H7 (cell line): ENCODE measurements at regions not wholly inside any gene's neighbourhood (a gene's known extent, or its start where the extent isn't known, plus 50 kb on each side); places are given as distances from the start of the nearest gene placed in this dataset.

Experiments used
- DNase-seq: peaks from one replicate; pipeline ENCODE4 v3.0.0; 2012
- H3K27me3 ChIP-seq: 2 replicates; pipeline ENCODE4 v1.6.0; 2011; ENCODE audit warnings: mild to moderate bottlenecking, low read length; ENCODE audit not compliant: control insufficient read depth, insufficient read depth
- H3K36me3 ChIP-seq: replicated peaks from 2 replicates; pipeline ENCODE4 v1.5.1; 2011; ENCODE audit warnings: low read length; ENCODE audit not compliant: control insufficient read depth, insufficient read depth
- H3K4me3 ChIP-seq: 2 replicates; pipeline ENCODE4 v1.5.1; 2011; ENCODE audit warnings: low read depth, mild to moderate bottlenecking, control low read depth, low read length, moderate library complexity; ENCODE audit not compliant: insufficient read depth

- peak; percentile 54 for DNase-seq
- no peak overlapping the region for H3K4me3 ChIP-seq
- H3K27me3 ChIP-seq = no peaks in the 10 kb centered on the region; the same call in 1 of the 2 replicates
- no peaks in the 10 kb centered on the region for H3K36me3 ChIP-seq
These were observed 81.9 kb upstream of the C1GALT1 start for GRCh38 chr7:7100432-7100849.

- no peaks in the 10 kb centered on the region for H3K36me3 ChIP-seq
- DNase-seq = no peak
- H3K27me3 ChIP-seq = no peaks in the 10 kb centered on the region; the same call in 1 of the 2 replicates
- no peak overlapping the region for H3K4me3 ChIP-seq
These were observed 79.4 kb upstream of the C1GALT1 start for GRCh38 chr7:7102906-7103305.

- H3K4me3 ChIP-seq = no peak overlapping the region
- DNase-seq = peak; percentile 56
These were observed 78.7 kb upstream of the C1GALT1 start for GRCh38 chr7:7103343-7104313.

GRCh38 chr7:7104314-7104698 is 78.0 kb upstream of the C1GALT1 start:
- DNase-seq = no peak
- H3K4me3 ChIP-seq = no peak overlapping the region
- no peaks in the 10 kb centered on the region for H3K36me3 ChIP-seq
- H3K27me3 ChIP-seq = no peaks in the 10 kb centered on the region; the same call in 1 of the 2 replicates

More at GRCh38 chr7:7103343-7104313, 78.7 kb upstream of the C1GALT1 start:
- H3K27me3 ChIP-seq = no peaks in the 10 kb centered on the region; the same call in 1 of the 2 replicates
- no peaks in the 10 kb centered on the region for H3K36me3 ChIP-seq

- DNase-seq = no peak
- H3K36me3 ChIP-seq = no peaks in the 10 kb centered on the region
- no peaks in the 10 kb centered on the region; the same call in 1 of the 2 replicates for H3K27me3 ChIP-seq
- H3K4me3 ChIP-seq = no peak overlapping the region
These were observed 77.4 kb upstream of the C1GALT1 start for GRCh38 chr7:7104971-7105370.

GRCh38 chr7:7105800-7106582 is 76.4 kb upstream of the C1GALT1 start:
- DNase-seq = no peak
- H3K36me3 ChIP-seq = no peaks in the 10 kb centered on the region
- no peaks in the 10 kb centered on the region; the same call in 1 of the 2 replicates for H3K27me3 ChIP-seq
- no peak overlapping the region for H3K4me3 ChIP-seq

GRCh38 chr7:7108931-7109330 is 73.4 kb upstream of the C1GALT1 start:
- H3K36me3 ChIP-seq = no peaks in the 10 kb centered on the region
- no peak for DNase-seq
- H3K4me3 ChIP-seq = no peak overlapping the region
- no peaks in the 10 kb centered on the region for H3K27me3 ChIP-seq

GRCh38 chr7:7109934-7110333 is 72.4 kb upstream of the C1GALT1 start:
- no peak overlapping the region for H3K4me3 ChIP-seq
- H3K27me3 ChIP-seq = no peaks in the 10 kb centered on the region
- DNase-seq = no peak
- no peaks in the 10 kb centered on the region for H3K36me3 ChIP-seq

- no peaks in the 10 kb centered on the region for H3K27me3 ChIP-seq
- H3K4me3 ChIP-seq = no peak overlapping the region
- DNase-seq = no peak
- no peaks in the 10 kb centered on the region for H3K36me3 ChIP-seq
These were observed 71.6 kb upstream of the C1GALT1 start for GRCh38 chr7:7110706-7111105.

GRCh38 chr7:7112868-7113267 is 69.5 kb upstream of the C1GALT1 start:
- no peak for DNase-seq
- H3K36me3 ChIP-seq = no peaks in the 10 kb centered on the region

GRCh38 chr7:7114575-7115291 is 67.6 kb upstream of the C1GALT1 start:
- Histone ChIP-seq H3K27me3 (no peaks in the 10 kb centered on the region), H3K4me3 (no peak overlapping the region), H3K36me3 (no peaks in the 10 kb centered on the region)
- DNase-seq = no peak

More at GRCh38 chr7:7112868-7113267, 69.5 kb upstream of the C1GALT1 start:
- Histone ChIP-seq H3K4me3 (no peak overlapping the region), H3K27me3 (no peaks in the 10 kb centered on the region)

- DNase-seq = no peak
- Histone ChIP-seq H3K36me3 (no peaks in the 10 kb centered on the region), H3K27me3 (no peaks in the 10 kb centered on the region), H3K4me3 (no peak overlapping the region)
These were observed 64.3 kb upstream of the C1GALT1 start for GRCh38 chr7:7117935-7118586.

- H3K36me3 ChIP-seq = no peaks in the 10 kb centered on the region
- DNase-seq = no peak
- no peaks in the 10 kb centered on the region for H3K27me3 ChIP-seq
- H3K4me3 ChIP-seq = no peak overlapping the region
These were observed 63.5 kb upstream of the C1GALT1 start for GRCh38 chr7:7118822-7119221.

- Histone ChIP-seq H3K4me3 (no peak overlapping the region), H3K36me3 (no peaks in the 10 kb centered on the region), H3K27me3 (no peaks in the 10 kb centered on the region)
- no peak for DNase-seq
These were observed 62.6 kb upstream of the C1GALT1 start for GRCh38 chr7:7119729-7120128.
